Kidney (tissue), 13 donors: ENCODE measurements at regions not wholly inside any gene's neighbourhood (a gene's known extent, or its start where the extent isn't known, plus 50 kb on each side); places are given as distances from the start of the nearest gene placed in this dataset.

Experiments
- DNase-seq, 5 donors: peaks; one replicate each; pipeline ENCODE4 v3.0.0-alpha.2; 2013 to 2020
- FAIRE-seq: peaks from 2 replicates; lab custom pipeline; 2012; peaks lifted over from hg19 to GRCh38; lab: Jason Lieb, UNC
- H3K27ac ChIP-seq, 2 donors: one replicate each; pipeline ENCODE4 v1.7.0; 2013; ENCODE audit warnings: low read depth in 2 of 2, low read length in 2 of 2, inconsistent platforms in 1 of 2
- H3K27me3 ChIP-seq: one replicate; pipeline ENCODE4 v1.7.1; 2013; ENCODE audit warnings: low read length, inconsistent platforms; ENCODE audit not compliant: control insufficient read depth, insufficient read depth
- H3K36me3 ChIP-seq, 3 donors: one replicate each; pipeline versions ENCODE4 v1.7.0 to v1.7.1; 2013; ENCODE audit warnings: low read length in 3 of 3, control low read depth in 1 of 3, inconsistent platforms in 1 of 3; ENCODE audit not compliant: insufficient read depth in 3 of 3, control insufficient read depth in 2 of 3
- H3K4me1 ChIP-seq, 3 donors: one replicate each; pipeline versions ENCODE4 v1.7.0 to v1.7.1; 2013; ENCODE audit warnings: low read length in 3 of 3, inconsistent platforms in 1 of 3, low read depth in 1 of 3; ENCODE audit not compliant: control insufficient read depth in 2 of 3, insufficient read depth in 2 of 3
- H3K4me3 ChIP-seq, 3 donors: one replicate each; pipeline versions ENCODE4 v1.7.0 to v1.8.1; 2013; ENCODE audit warnings: low read length in 3 of 3, control low read depth in 1 of 3, inconsistent platforms in 1 of 3
- H3K9ac ChIP-seq, 3 donors: one replicate each; pipeline versions ENCODE4 v1.7.0 to v1.7.1; 2013; ENCODE audit warnings: low read length in 3 of 3, control low read depth in 1 of 3, inconsistent platforms in 1 of 3
- H3K9me3 ChIP-seq, 3 donors: one replicate each; pipeline versions ENCODE4 v1.7.0 to v1.7.1; 2013; ENCODE audit warnings: low read length in 3 of 3, control low read depth in 1 of 3, inconsistent platforms in 1 of 3; ENCODE audit not compliant: control insufficient read depth in 2 of 3, insufficient read depth in 1 of 3
- CTCF ChIP-seq: IDR thresholded peaks from 3 replicates; pipeline ENCODE4 v1.5.1; 2012; ENCODE audit warnings: mild to moderate bottlenecking, moderate library complexity, borderline replicate concordance; ENCODE audit not compliant: insufficient read depth; ENCODE audit errors: extremely low read depth
- intact Hi-C: fragments of 100-400 bp; cut with DNase I; formaldehyde crosslinking; loops from one replicate; pipeline ENCODE4 v1.11.1; 2022
- donor health status: control.
- donor health status: control.
- donor health status: control.
- donor health status: control.
- donor health status: control.
- donor health status: DM: yes; HTN: yes; CAD: no.
- donor health status: Normal renal cell carcinoma (clear cell type).

- Histone ChIP-seq H3K36me3 (no peaks in the 10 kb centered on the region), H3K27ac (no peak overlapping the region), H3K9ac (no peak overlapping the region), H3K4me1 (no peaks in the 10 kb centered on the region), H3K4me3 (no peak overlapping the region), H3K27me3 (no peaks in the 10 kb centered on the region), H3K9me3 (no peaks in the 10 kb centered on the region)
- intact Hi-C loops, result no loop called here
- DNase-seq (no peak), FAIRE-seq (no peak)
- TF ChIP-seq CTCF, result no peak
Observed at GRCh38 chrX:46169808-46170207, 375.4 kb downstream of the ZNF674 start.

- intact Hi-C loops, result no loop called here
Observed at GRCh38 chrX:46168254-46168653, 377.0 kb downstream of the ZNF674 start.

GRCh38 chrX:46165866-46166265 lies 379.4 kb downstream of the ZNF674 start:
- TF ChIP-seq CTCF, result no peak
- DNase-seq, result no peak
- Histone ChIP-seq H3K9me3 (no peaks in the 10 kb centered on the region), H3K27me3 (no peaks in the 10 kb centered on the region), H3K4me3 (no peak overlapping the region), H3K36me3 (no peaks in the 10 kb centered on the region), H3K9ac (no peak overlapping the region), H3K4me1 (no peaks in the 10 kb centered on the region), H3K27ac (no peak overlapping the region)
- no peak for FAIRE-seq
- intact Hi-C loops, result no loop called here

More at GRCh38 chrX:46168254-46168653, 377.0 kb downstream of the ZNF674 start:
- no peak overlapping the region for H3K27ac ChIP-seq
- FAIRE-seq (no peak), DNase-seq (no peak)
- TF ChIP-seq CTCF, result no peak
- H3K4me3 ChIP-seq, result no peak overlapping the region
- H3K9me3 ChIP-seq, result no peaks in the 10 kb centered on the region
- no peaks in the 10 kb centered on the region for H3K4me1 ChIP-seq
- H3K36me3 ChIP-seq, result no peaks in the 10 kb centered on the region
- H3K27me3 ChIP-seq, result no peaks in the 10 kb centered on the region
- no peak overlapping the region for H3K9ac ChIP-seq

GRCh38 chrX:46165411-46165810 lies 379.8 kb downstream of the ZNF674 start:
- Histone ChIP-seq H3K4me1 (no peaks in the 10 kb centered on the region), H3K27ac (no peak overlapping the region), H3K9me3 (no peaks in the 10 kb centered on the region), H3K9ac (no peak overlapping the region), H3K36me3 (no peaks in the 10 kb centered on the region), H3K27me3 (no peaks in the 10 kb centered on the region), H3K4me3 (no peak overlapping the region)
- DNase-seq (no peak), FAIRE-seq (no peak)
- intact Hi-C loops, result no loop called here
- TF ChIP-seq CTCF, result no peak
